IMR-90 (cell line): ENCODE measurements at regions not wholly inside any gene's neighbourhood (a gene's known extent, or its start where the extent isn't known, plus 50 kb on each side); places are given as distances from the start of the nearest gene placed in this dataset.

Experiments
- CEBPB ChIP-seq: IDR thresholded peaks from 2 replicates; pipeline ENCODE4 v1.6.1; 2012; ENCODE audit warnings: low read depth, low read length, improper control_type of control experiment
- MXI1 ChIP-seq: IDR thresholded peaks from 2 replicates; pipeline ENCODE4 v1.6.1; 2012; ENCODE audit warnings: low read depth, mild to moderate bottlenecking, low read length, moderate library complexity, borderline replicate concordance
- POLR2A ChIP-seq: IDR thresholded peaks from 2 replicates; pipeline ENCODE4 v1.6.1; 2012; ENCODE audit warnings: mild to moderate bottlenecking, low read depth, low read length
- TF ChIP-seq, protein P1 (sequence below): conservative IDR thresholded peaks from 2 replicates; pipeline ENCODE4 v1.5.1; 2012; ENCODE audit warnings: mild to moderate bottlenecking, low read depth, low read length, improper control_type of control experiment

DNA sequence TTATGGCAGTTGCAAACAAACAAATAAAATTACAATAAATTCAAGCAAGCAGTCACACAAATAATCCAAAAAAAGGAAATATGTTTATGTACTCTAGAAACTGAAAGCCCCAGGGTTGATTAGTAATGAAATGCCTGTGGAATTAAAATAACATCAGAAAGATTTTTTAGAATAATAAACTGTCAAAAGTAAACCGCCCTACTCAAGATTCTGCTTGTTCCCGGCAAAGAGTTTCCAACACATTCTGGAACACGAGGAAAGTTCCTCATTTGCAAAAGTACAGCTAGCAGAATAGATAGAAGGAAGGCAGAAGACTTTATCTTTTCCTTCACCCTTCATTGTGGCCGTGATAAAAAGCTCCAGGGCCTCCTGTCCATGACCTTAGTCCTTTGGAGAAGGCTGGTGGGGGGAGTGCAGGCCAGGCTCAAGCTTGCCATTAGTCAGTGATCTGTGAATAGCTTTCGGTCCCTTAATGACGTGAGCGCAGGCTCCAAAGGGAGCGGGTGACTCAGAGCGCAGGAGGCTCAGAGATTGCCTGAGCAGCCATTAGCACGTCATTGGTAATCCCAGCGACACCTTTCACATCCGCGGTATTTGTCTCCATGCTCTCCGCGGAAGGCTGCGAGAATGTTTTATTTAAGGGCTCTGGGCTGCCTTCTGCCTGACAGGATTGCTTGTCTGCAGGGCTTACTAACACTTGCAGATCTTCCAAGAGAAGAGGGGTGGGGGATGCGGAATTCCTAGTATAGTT, 458.3 kb downstream of the METTL15 start:
- TF ChIP-seq CEBPB, result peak; percentile 77
- no peak for TF ChIP-seq MXI1
- TF ChIP-seq, protein P1, sequence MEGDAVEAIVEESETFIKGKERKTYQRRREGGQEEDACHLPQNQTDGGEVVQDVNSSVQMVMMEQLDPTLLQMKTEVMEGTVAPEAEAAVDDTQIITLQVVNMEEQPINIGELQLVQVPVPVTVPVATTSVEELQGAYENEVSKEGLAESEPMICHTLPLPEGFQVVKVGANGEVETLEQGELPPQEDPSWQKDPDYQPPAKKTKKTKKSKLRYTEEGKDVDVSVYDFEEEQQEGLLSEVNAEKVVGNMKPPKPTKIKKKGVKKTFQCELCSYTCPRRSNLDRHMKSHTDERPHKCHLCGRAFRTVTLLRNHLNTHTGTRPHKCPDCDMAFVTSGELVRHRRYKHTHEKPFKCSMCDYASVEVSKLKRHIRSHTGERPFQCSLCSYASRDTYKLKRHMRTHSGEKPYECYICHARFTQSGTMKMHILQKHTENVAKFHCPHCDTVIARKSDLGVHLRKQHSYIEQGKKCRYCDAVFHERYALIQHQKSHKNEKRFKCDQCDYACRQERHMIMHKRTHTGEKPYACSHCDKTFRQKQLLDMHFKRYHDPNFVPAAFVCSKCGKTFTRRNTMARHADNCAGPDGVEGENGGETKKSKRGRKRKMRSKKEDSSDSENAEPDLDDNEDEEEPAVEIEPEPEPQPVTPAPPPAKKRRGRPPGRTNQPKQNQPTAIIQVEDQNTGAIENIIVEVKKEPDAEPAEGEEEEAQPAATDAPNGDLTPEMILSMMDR, result no peak
- TF ChIP-seq POLR2A, result peak; percentile 13; the same call in 1 of the 2 replicates
